ENCODE measurements at regions not wholly inside any gene's neighbourhood (a gene's known extent, or its start where the extent isn't known, plus 50 kb on each side); places are given as distances from the start of the nearest gene placed in this dataset.

DNA sequence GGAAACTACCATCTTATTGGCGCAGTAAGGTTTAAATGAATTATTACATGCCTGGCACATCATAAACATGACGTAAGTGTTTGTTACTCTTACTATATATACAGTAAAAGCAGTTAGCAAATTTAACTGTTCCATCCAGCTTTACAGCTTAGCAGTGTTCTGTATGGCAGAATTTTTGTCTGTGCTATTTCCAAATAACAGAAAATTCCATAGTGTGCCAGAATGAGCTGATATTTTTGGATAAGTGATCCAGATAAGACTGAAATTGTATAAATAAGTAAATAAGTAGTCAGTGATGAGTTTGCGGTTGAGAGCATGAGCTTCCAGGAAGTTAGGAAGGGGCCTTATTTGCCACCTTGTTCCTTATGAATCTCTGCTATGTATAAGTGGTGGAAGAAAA lies 236.5 kb upstream of the SLC10A2 start:
- DNase-seq (ENCODE audit: low read depth in 2 of 2): no peak

DNA sequence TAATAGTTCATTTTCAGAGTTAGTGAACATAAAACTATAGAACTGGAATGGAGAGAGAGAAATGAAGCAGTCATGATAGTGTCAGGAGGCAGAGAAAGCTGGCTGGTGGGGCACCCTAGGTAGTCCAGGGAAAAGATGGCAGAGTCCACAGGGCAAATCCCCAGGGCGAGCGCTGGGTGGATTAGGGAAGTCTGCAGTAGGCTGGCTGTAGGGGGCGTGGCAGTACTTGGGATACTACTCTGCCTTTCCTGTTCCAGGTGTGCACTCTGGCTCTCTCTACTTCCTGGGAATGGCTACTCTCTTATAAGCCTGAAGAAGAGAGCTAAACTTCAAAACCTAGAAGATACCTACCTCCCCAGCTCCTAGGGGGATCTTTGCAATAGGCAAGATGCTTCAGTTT lies 232.9 kb upstream of the SLC10A2 start:
- no peak for DNase-seq (ENCODE audit: low read depth in 2 of 2)

GRCh38 chr13:103297083-103297482 lies 230.9 kb upstream of the SLC10A2 start:
- no peak for DNase-seq (ENCODE audit: low read depth in 2 of 2)

- DNase-seq (ENCODE audit: low read depth in 2 of 2): no peak
Measured at GRCh38 chr13:103291798-103292572, 225.8 kb upstream of the SLC10A2 start.

DNA sequence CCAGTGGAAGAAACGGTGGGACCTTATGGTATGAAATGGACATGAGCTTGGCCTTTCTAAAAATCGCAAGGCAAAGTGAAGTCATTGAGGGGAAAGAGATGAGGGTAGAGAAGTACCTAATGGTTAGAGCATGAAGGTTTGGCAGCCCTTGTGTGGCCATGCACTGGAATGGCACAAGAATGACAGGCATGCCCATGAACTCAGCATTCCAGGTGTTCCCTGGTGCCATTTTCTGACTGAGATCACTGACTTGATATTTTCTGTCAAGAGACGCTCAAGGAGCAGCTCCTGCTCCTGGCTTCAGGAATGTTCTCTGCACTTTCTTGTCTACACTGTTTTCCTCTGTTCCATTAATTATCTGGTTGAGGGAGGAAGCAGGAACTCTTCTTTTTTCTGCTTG lies 225.0 kb upstream of the SLC10A2 start:
- DNase-seq (ENCODE audit: low read depth in 2 of 2): no peak

GRCh38 chr13:103289681-103290080 lies 223.5 kb upstream of the SLC10A2 start:
- DNase-seq (ENCODE audit: low read depth in 2 of 2): no peak

- no peak for DNase-seq (ENCODE audit: low read depth in 2 of 2)
Measured at GRCh38 chr13:103288114-103288513, 221.9 kb upstream of the SLC10A2 start.

GRCh38 chr13:103287659-103288058 lies 221.4 kb upstream of the SLC10A2 start:
- no peak for DNase-seq (ENCODE audit: low read depth in 2 of 2)

DNA sequence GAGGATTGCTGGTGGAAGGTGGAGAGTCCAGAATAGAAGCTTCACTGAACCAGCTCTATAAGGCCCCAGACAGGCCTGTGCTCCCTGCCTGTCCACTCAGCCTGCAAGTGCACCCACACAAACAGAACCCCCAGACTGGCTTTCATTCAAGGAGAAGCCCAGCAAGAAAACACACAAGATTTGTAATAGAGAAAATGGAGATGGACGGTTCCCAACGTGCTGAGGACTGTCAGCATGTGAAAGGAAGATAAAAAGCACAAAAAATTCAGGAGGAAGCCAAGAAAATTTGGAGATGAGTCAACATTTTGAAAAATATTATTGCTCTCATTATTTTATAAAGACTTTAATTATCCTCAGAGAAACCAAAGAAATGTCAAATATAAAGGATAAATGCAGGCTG lies 218.2 kb upstream of the SLC10A2 start:
- no peak for DNase-seq (ENCODE audit: low read depth in 2 of 2)

DNA sequence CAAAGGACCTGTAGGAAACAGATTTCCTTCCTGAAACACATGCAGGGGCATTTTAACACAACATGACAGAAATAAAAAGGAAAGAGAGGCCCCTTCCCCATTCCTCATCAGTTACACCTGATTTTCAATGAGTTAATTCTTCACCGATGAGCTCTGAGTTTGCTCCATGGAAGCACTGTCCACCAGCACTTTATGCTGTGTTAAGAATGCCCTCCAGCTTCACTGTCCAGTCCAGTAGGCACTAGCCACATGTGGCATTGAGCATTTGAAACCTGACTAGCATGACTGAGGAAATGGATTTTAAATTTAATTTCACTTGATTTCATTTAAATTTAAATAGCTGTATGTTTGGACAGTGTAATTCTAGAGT lies 217.2 kb upstream of the SLC10A2 start:
- no peak for DNase-seq (ENCODE audit: low read depth in 2 of 2)

GRCh38 chr13:103282571-103283450 lies 216.6 kb upstream of the SLC10A2 start:
- no peak for DNase-seq (ENCODE audit: low read depth in 2 of 2)

DNA sequence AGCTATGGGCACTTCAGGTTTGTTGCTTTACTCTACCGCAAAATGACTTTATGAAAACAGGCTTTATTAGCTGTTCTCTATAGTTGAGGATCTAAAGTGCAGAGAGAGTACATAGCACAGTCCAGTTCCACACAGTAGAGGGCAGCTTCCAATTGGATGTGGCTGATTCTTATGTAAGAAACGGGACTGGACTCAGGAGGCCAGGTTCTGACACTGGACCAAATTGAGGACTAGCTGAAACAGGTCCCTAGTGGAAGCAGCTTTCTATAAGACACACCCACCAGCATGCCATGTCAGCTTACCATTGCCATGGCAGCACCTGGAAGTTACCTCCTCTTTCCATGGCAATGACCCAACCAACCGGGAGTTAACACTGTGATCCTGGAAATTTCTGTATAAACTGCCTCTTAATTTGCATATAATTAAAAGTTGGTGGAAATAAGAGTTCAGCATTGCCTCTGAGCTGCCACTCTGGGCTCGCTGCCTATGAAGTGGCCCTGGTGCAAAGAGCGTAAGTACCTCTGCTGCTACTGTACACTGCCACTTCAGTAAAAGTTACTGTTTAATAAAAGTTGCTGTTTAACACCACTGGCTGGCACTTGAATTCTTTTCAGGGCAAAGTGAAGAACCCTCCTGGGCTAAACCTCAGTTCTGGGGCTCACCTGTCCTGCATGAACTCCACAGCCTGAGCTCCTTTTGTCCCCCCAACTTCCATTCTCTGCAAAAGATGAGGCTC lies 211.9 kb upstream of the SLC10A2 start:
- no peak for DNase-seq (ENCODE audit: low read depth in 2 of 2)

- no peak for DNase-seq (ENCODE audit: low read depth in 2 of 2)
Measured at GRCh38 chr13:103276775-103277498, 210.7 kb upstream of the SLC10A2 start.

- no peak for DNase-seq (ENCODE audit: low read depth in 2 of 2)
Measured at GRCh38 chr13:103275722-103276121, 209.5 kb upstream of the SLC10A2 start.

- no peak for DNase-seq (ENCODE audit: low read depth in 2 of 2)
Measured at GRCh38 chr13:103275081-103275480, 208.9 kb upstream of the SLC10A2 start.

DNA sequence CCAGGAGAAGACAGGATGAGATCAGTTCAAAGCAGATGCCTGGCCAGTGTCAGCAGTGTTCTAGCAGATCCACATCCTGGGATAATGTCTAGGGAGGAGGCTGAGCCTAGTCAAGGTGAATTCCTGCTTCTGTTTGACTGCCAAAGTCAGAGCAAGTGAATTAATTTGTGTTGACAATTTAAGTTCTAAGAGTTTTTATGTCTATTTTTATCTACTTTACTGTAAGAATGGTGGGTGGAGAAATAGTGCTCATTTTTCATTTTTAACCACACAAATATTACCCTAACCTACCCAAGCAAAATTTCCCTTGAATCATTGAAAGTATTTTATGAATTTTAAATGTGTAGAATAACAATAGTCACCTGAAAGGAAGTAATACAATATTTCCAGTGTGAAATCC lies 207.6 kb upstream of the SLC10A2 start:
- DNase-seq (ENCODE audit: low read depth in 2 of 2): no peak

DNA sequence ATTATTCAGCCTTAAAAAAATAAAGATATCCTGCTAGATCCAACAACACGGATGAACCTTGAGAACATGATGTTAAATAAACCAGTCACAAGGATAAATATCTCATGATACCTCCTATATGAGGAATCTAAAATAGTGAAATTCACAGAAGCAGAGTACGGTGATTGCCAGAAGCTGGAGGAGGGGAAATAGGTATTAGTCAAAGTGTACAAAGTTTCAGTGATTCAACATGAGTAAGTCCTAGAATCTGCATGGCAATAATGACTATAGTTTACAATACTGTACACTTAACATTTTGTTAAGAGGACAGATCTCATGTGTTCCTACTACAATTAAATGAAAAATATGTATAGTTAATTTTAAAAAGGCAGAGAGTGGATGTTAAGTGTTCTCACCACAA lies 206.6 kb upstream of the SLC10A2 start:
- no peak for DNase-seq (ENCODE audit: low read depth in 2 of 2)

GRCh38 chr13:103263448-103263847 lies 197.2 kb upstream of the SLC10A2 start:
- no peak for DNase-seq (ENCODE audit: low read depth in 2 of 2)

DNA sequence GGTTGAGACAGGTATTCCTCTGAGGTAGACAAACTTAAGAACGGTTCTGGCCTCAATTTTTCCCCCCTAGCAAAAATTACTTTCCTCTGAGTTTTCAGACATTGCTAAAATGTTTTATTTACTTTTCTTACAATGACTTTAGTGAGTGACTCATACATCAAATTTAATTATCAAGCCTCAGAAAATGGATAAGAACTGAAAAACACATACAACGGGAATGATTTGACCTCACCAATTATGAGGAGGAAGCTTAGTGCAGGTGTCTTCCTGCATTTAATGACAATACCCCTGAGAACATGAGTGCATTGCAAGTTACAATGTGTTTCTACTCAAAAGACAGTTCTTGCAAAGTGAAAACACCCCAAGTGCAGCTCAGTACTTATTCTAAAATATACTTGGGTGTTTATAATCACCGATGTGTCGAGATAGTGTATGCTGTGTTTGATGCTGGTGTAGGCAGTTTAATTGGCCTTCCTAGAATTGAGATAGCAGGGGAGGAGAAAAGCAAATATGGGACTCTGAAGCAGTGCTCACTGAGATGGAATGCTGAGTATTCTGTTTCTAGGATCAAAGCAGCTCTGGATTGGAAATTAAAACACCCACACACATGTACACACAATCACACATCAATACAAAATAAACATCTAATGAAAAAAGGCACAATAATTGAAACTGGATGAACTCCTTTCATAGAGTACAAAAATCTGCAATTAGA lies 189.5 kb upstream of the SLC10A2 start:
- DNase-seq (ENCODE audit: low read depth in 2 of 2): no peak

DNA sequence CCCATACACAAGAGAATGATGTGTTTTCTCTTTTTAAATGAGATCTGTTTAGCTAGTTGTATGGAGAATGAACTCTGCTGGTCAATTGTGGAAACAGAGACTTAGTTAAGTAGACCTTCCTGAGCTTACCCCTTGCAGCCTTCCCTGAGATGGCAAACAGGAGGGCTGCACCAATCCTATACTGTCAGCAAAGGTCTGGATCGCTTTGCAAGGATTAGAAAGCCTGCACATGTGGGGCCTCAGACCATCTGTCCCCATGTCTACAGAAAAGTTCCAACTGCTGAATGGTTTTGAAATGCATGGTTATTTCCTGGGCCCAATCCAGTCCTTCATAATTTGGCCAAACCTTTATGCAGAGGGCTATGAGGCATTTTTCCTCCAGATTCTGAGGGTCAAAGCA lies 183.9 kb upstream of the SLC10A2 start:
- no peak for DNase-seq (ENCODE audit: low read depth in 2 of 2)

- DNase-seq (ENCODE audit: low read depth in 2 of 2): no peak
Measured at GRCh38 chr13:103246581-103247200, 180.5 kb upstream of the SLC10A2 start.

All from stimulated activated CD8-positive, alpha-beta memory T cell treated with anti-CD3 and anti-CD28 coated beads, Interleukin-15, amount 100 ng/mL, for 4 hours (primary cell).